NCI-H1436 (cell line): ENCODE measurements at regions not wholly inside any gene's neighbourhood (a gene's known extent, or its start where the extent isn't known, plus 50 kb on each side); places are given as distances from the start of the nearest gene placed in this dataset.
"Not testable (repeated sequence)": the region's sequence is repeated elsewhere in the genome, so short reads cannot be mapped to it uniquely, and the experiment has no call there.

Experiments used
- DNase-seq: peaks from one replicate; lab custom pipeline; 2025; lab: John Stamatoyannopoulos, UW

GRCh38 chr4:177185579-177185978 is 124.1 kb upstream of the NEIL3 start:
- DNase-seq = no peak

GRCh38 chr4:177187371-177187770 is 122.3 kb upstream of the NEIL3 start:
- DNase-seq = no peak

- no peak for DNase-seq
Measured at GRCh38 chr4:177190995-177191580, 118.6 kb upstream of the NEIL3 start.

GRCh38 chr4:177191586-177191985 is 118.1 kb upstream of the NEIL3 start:
- no peak for DNase-seq

- no peak for DNase-seq
Measured at GRCh38 chr4:177191991-177192390, 117.7 kb upstream of the NEIL3 start.

- DNase-seq = not testable (repeated sequence)
Measured at GRCh38 chr4:177193024-177193715, 116.5 kb upstream of the NEIL3 start.

GRCh38 chr4:177194906-177195305 is 114.8 kb upstream of the NEIL3 start:
- DNase-seq = no peak

GRCh38 chr4:177196615-177197014 is 113.1 kb upstream of the NEIL3 start:
- DNase-seq = no peak

GRCh38 chr4:177201614-177202013 is 108.1 kb upstream of the NEIL3 start:
- DNase-seq = no peak

- DNase-seq = no peak
Measured at GRCh38 chr4:177204126-177204525, 105.5 kb upstream of the NEIL3 start.

- DNase-seq = no peak
Measured at GRCh38 chr4:177214935-177215334, 94.7 kb upstream of the NEIL3 start.

- DNase-seq = no peak
Measured at GRCh38 chr4:177220376-177220775, 89.3 kb upstream of the NEIL3 start.

- DNase-seq = no peak
Measured at GRCh38 chr4:177222781-177223180, 86.9 kb upstream of the NEIL3 start.

- no peak for DNase-seq
Measured at GRCh38 chr4:177225605-177226004, 84.1 kb upstream of the NEIL3 start.

- DNase-seq = no peak
Measured at GRCh38 chr4:177227636-177228035, 82.0 kb upstream of the NEIL3 start.

- no peak for DNase-seq
Measured at GRCh38 chr4:177228599-177228998, 81.1 kb upstream of the NEIL3 start.

- DNase-seq = no peak
Measured at GRCh38 chr4:177229331-177229730, 80.3 kb upstream of the NEIL3 start.

GRCh38 chr4:177232473-177232872 is 77.2 kb upstream of the NEIL3 start:
- DNase-seq = no peak

- no peak for DNase-seq
Measured at GRCh38 chr4:177235026-177235425, 74.6 kb upstream of the NEIL3 start.

- no peak for DNase-seq
Measured at GRCh38 chr4:177236886-177237285, 72.8 kb upstream of the NEIL3 start.

GRCh38 chr4:177237291-177237690 is 72.4 kb upstream of the NEIL3 start:
- DNase-seq = no peak

GRCh38 chr4:177239477-177239876 is 70.2 kb upstream of the NEIL3 start:
- DNase-seq = no peak

- DNase-seq = no peak
Measured at GRCh38 chr4:177239878-177240277, 69.8 kb upstream of the NEIL3 start.

GRCh38 chr4:177242651-177243286 is 66.9 kb upstream of the NEIL3 start:
- DNase-seq = no peak
